ENCODE measurements at regions not wholly inside any gene's neighbourhood (a gene's known extent, or its start where the extent isn't known, plus 50 kb on each side); places are given as distances from the start of the nearest gene placed in this dataset.

DNA sequence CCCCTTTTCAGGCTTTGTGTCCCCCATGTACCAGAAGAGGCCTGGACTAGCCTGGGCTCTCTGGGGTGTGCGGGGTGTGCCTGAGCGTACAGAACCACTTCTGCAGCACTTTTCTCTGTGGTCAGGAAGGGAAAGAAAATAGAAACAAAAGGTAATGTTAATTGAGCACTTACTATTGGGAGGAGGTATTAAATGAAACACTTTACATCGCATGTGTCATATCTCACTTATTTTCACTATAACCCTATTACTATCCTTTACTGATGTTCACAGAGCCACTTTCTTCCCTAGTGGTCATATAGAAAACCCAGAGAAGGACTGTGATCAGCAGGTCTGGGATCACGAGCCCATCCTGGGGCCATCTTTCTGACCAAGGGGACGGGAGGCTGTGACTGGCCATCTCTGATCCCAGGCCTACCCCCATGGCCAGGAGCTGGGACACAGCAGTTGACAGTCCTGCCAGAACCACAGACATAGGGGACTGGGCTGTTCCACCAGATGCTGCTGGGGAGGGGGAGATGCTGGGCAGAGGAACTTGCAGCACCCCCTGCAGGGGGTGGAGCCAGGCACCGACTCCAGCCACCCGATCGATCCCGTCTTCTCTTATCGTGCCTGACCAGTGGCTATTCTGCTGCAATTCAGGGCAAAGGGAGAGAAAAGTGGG lies 107.6 kb downstream of the VEGFA start:
- TF ChIP-seq, protein P1, sequence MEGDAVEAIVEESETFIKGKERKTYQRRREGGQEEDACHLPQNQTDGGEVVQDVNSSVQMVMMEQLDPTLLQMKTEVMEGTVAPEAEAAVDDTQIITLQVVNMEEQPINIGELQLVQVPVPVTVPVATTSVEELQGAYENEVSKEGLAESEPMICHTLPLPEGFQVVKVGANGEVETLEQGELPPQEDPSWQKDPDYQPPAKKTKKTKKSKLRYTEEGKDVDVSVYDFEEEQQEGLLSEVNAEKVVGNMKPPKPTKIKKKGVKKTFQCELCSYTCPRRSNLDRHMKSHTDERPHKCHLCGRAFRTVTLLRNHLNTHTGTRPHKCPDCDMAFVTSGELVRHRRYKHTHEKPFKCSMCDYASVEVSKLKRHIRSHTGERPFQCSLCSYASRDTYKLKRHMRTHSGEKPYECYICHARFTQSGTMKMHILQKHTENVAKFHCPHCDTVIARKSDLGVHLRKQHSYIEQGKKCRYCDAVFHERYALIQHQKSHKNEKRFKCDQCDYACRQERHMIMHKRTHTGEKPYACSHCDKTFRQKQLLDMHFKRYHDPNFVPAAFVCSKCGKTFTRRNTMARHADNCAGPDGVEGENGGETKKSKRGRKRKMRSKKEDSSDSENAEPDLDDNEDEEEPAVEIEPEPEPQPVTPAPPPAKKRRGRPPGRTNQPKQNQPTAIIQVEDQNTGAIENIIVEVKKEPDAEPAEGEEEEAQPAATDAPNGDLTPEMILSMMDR (IDR thresholded peaks at IDR 0.05): no peak
- no peak for TF ChIP-seq POLR2A (IDR thresholded peaks at IDR 0.05)
